Upper lobe of right lung (tissue), 1 donor: ENCODE measurements at regions not wholly inside any gene's neighbourhood (a gene's known extent, or its start where the extent isn't known, plus 50 kb on each side); places are given as distances from the start of the nearest gene placed in this dataset.

Experiments used
- ATAC-seq: fragments of 200-7000 bp; cut with Tn5 transposase; one replicate; pipeline ENCODE4 v1.9.1; 2020; ENCODE audit warnings: mild to moderate bottlenecking, moderate library complexity
- DNase-seq: peaks from one replicate; pipeline ENCODE4 v3.0.0-alpha.2; 2020
- H3K27ac ChIP-seq: fragments of 200-600 bp; one replicate; pipeline ENCODE4 v1.8.0; 2022
- H3K27me3 ChIP-seq: fragments of 200-600 bp; one replicate; pipeline ENCODE4 v1.8.0; 2022; ENCODE audit warnings: mild to moderate bottlenecking
- H3K36me3 ChIP-seq: fragments of 200-600 bp; one replicate; pipeline ENCODE4 v1.8.0; 2022
- H3K4me1 ChIP-seq: fragments of 200-600 bp; one replicate; pipeline ENCODE4 v1.8.0; 2022
- H3K4me3 ChIP-seq: fragments of 200-600 bp; one replicate; pipeline ENCODE4 v1.8.0; 2022; ENCODE audit warnings: mild to moderate bottlenecking
- H3K9me3 ChIP-seq: fragments of 200-600 bp; one replicate; pipeline ENCODE4 v1.8.0; 2022
- intact Hi-C: fragments of 100-400 bp; cut with DNase I; formaldehyde crosslinking; loops from one replicate; pipeline ENCODE4 v1.11.0; 2022
- TF ChIP-seq, protein P1 (sequence below): fragments of 200-600 bp; IDR thresholded peaks from one replicate; pipeline ENCODE4 v1.8.0; 2022; ENCODE audit warnings: antibody characterized with exemption
- donor health status: DM: no; HTN: yes; CAD: no; lungs with severe emphysema.

DNA sequence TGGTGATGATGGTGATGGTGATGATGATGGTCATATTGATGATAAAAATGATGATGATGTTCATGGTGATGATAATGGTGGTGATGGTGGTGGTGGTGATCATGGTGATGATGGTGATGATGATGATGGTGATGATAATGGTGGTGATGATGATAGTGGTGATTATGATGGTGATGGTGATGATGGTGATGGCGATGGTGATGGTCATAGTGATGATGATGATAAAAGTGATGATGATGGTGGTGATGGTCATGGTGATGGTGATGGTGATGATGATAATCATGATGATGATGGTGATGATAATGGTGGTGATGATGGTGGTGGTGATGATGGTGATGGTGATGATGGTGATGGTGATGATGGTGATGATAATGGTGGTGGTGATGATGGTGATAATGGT lies 478.7 kb downstream of the TYW1 start:
- no peak overlapping the region for H3K4me3 ChIP-seq
- no peak overlapping the region for H3K27ac ChIP-seq
- no peaks in the 10 kb centered on the region for H3K27me3 ChIP-seq
- intact Hi-C loops: no loop called here
- H3K36me3 ChIP-seq: no peaks in the 10 kb centered on the region
- DNase-seq (no peak), ATAC-seq (no peak)
- H3K4me1 ChIP-seq: no peaks in the 10 kb centered on the region
- TF ChIP-seq, protein P1, sequence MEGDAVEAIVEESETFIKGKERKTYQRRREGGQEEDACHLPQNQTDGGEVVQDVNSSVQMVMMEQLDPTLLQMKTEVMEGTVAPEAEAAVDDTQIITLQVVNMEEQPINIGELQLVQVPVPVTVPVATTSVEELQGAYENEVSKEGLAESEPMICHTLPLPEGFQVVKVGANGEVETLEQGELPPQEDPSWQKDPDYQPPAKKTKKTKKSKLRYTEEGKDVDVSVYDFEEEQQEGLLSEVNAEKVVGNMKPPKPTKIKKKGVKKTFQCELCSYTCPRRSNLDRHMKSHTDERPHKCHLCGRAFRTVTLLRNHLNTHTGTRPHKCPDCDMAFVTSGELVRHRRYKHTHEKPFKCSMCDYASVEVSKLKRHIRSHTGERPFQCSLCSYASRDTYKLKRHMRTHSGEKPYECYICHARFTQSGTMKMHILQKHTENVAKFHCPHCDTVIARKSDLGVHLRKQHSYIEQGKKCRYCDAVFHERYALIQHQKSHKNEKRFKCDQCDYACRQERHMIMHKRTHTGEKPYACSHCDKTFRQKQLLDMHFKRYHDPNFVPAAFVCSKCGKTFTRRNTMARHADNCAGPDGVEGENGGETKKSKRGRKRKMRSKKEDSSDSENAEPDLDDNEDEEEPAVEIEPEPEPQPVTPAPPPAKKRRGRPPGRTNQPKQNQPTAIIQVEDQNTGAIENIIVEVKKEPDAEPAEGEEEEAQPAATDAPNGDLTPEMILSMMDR: no peak
- H3K9me3 ChIP-seq: no peaks in the 10 kb centered on the region

DNA sequence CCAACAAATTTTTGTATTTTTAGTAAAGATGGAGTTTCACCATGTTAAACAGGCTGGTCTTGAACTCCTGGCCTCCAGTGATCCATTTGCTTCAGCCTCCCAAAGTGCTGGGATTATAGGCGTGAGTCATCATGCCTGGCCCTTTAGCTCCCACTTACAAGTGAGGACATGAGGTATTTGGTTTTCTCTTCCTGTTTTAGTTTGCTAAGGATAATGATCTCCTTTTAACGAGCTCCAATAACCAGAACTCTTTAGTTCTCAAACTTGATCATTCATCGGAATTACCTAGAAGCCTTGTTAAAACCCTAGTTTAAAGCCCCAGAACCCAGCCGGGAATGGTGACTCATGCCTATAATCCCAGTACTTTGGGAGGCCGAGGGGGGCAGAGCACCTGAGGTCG lies 481.4 kb downstream of the TYW1 start:
- Histone ChIP-seq H3K36me3 (no peaks in the 10 kb centered on the region), H3K27me3 (no peaks in the 10 kb centered on the region), H3K27ac (no peak overlapping the region), H3K4me1 (no peaks in the 10 kb centered on the region), H3K9me3 (no peaks in the 10 kb centered on the region), H3K4me3 (no peak overlapping the region)
- DNase-seq (no peak), ATAC-seq (no peak)
- intact Hi-C loops: no loop called here
- TF ChIP-seq, protein P1: no peak

DNA sequence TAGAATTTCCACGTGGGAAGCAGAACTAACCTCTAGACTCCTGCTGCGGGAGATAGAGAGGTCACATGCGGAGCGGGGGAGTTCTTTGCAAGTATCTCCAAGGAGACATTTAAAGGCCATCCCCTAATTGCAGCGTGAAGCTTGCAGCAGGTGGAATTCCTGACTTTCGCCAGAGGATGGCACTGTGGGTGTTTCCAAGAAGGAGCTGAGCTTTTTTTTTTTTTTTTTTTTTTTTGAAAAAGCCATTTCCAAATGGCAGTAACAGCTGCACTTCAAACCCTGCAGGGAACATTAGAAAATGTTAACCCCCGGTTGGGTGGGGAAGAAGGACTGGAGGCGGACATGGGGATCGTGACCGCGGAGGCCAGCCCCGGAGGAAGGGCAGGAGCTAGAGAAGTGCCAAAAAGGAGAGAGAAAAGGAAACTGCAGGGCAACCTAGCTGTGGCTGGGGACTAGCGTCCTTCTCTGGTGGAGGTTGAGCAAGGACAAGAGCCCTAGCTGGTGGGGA lies 487.7 kb downstream of the TYW1 start:
- peak; percentile 66 for ATAC-seq

DNA sequence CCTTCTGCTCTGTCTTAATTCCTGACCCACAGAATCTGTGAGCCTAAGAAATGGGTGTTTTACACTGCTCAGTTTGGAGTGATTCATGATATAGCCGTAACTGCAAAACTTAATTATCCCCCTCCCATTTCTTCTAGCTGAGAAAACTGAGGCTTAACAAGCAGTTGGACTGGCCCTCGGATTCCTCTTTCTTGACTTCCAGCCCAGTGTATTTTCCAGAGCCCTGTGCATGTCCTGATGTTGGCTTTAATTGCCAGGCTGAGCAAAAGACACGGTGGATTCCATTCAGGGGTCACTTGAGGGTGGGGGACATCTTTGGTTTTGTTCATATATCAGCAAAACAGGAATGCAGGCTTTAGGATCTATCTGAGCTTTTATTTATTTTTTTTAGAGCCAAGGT lies 489.8 kb downstream of the TYW1 start:
- H3K4me1 ChIP-seq: no peaks in the 10 kb centered on the region
- H3K27me3 ChIP-seq: no peaks in the 10 kb centered on the region
- no peak for DNase-seq
- H3K4me3 ChIP-seq: no peak overlapping the region
- intact Hi-C loops: no loop called here
- H3K9me3 ChIP-seq: no peaks in the 10 kb centered on the region
- no peaks in the 10 kb centered on the region for H3K36me3 ChIP-seq
- ATAC-seq: no peak
- no peak overlapping the region for H3K27ac ChIP-seq
- TF ChIP-seq, protein P1: no peak

More for the DNA sequence above, 487.7 kb downstream of the TYW1 start:
- no peaks in the 10 kb centered on the region for H3K27me3 ChIP-seq
- H3K4me3 ChIP-seq: no peak overlapping the region
- no peak overlapping the region for H3K27ac ChIP-seq
- DNase-seq: no peak
- intact Hi-C loops: no loop called here
- H3K36me3 ChIP-seq: no peaks in the 10 kb centered on the region
- no peaks in the 10 kb centered on the region for H3K4me1 ChIP-seq
- TF ChIP-seq, protein P1: peak; percentile 71
- no peaks in the 10 kb centered on the region for H3K9me3 ChIP-seq

DNA sequence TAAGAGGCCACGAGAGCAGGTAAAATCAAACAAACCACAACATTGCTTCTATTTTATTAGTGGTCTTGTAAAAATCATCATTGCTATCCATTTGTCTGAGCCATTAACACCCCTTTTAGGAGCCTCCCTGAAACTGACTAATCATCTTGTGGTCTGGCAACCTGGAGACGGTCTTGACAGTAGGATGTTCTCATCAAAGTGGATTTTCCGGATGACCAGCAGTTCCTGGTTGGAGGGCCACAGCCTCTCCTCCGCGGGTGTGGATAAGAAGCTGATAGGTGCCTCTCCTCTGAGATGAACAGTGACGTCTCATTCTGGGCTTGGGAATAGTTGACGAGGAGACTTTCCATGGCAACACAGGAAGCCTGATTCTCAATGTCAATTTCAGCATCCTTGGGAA lies 490.7 kb downstream of the TYW1 start:
- Histone ChIP-seq H3K36me3 (no peaks in the 10 kb centered on the region), H3K27me3 (no peaks in the 10 kb centered on the region), H3K4me3 (no peak overlapping the region), H3K9me3 (no peaks in the 10 kb centered on the region), H3K27ac (no peak overlapping the region), H3K4me1 (no peaks in the 10 kb centered on the region)
- DNase-seq (no peak), ATAC-seq (no peak)
- TF ChIP-seq, protein P1: no peak
- intact Hi-C loops: no loop called here

DNA sequence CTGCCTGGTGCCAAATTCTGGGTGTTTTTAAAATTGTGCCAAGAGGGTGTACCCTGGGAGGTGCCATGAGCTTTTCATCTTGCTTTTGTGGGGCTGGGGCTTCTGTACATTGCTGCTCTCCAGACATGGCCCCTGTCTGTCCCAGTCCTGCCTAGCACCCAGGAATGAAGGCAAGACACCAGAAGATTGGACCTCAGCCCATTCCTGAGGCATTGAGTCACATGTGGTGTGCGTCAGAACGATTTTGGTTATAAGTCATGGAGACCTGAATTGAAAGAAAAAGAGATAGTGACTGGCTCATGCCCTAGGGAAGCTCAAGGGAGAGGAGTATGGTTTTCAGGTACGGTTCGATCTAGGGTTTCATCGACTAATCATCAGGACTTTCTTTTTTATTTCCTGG lies 493.2 kb downstream of the TYW1 start:
- no peak for DNase-seq
- H3K9me3 ChIP-seq: no peaks in the 10 kb centered on the region
- intact Hi-C loops: no loop called here
- H3K4me1 ChIP-seq: no peaks in the 10 kb centered on the region
- no peak overlapping the region for H3K4me3 ChIP-seq
- no peaks in the 10 kb centered on the region for H3K27me3 ChIP-seq
- TF ChIP-seq, protein P1: no peak
- no peak overlapping the region for H3K27ac ChIP-seq
- no peaks in the 10 kb centered on the region for H3K36me3 ChIP-seq
- ATAC-seq: no peak
